Fibroblast of the aortic adventitia (primary cell): ENCODE measurements at regions not wholly inside any gene's neighbourhood (a gene's known extent, or its start where the extent isn't known, plus 50 kb on each side); places are given as distances from the start of the nearest gene placed in this dataset.
A peak's percentile ranks its signal among the peaks of the same experiment; 100 is the strongest.

Experiments
- DNase-seq: peaks from one replicate; pipeline ENCODE4 v3.0.0-alpha.2; 2010; ENCODE audit warnings: low read depth
- H3K4me3 ChIP-seq: 2 replicates; pipeline ENCODE4 v1.5.1; 2011; ENCODE audit warnings: low read depth, mild to moderate bottlenecking, control low read depth, low read length, moderate library complexity
- CTCF ChIP-seq: IDR thresholded peaks from 2 replicates; pipeline ENCODE4 v1.5.1; 2011; ENCODE audit warnings: mild to moderate bottlenecking, low read length, control low read depth, inconsistent platforms; ENCODE audit not compliant: insufficient read depth

- TF ChIP-seq CTCF = no peak
- no peak for DNase-seq
- H3K4me3 ChIP-seq = no peak overlapping the region
Measured at GRCh38 chr5:92822183-92822582, 758.8 kb downstream of the NR2F1-AS1 start.

- no peak for TF ChIP-seq CTCF
- H3K4me3 ChIP-seq = no peak overlapping the region
- no peak for DNase-seq
Measured at GRCh38 chr5:92809855-92810465, 771.1 kb downstream of the NR2F1-AS1 start.

- TF ChIP-seq CTCF = no peak
- no peak for DNase-seq
- no peak overlapping the region for H3K4me3 ChIP-seq
Measured at GRCh38 chr5:92808474-92808873, 772.5 kb downstream of the NR2F1-AS1 start.

- no peak overlapping the region for H3K4me3 ChIP-seq
- no peak for TF ChIP-seq CTCF
- DNase-seq = no peak
Measured at GRCh38 chr5:92807085-92807484, 773.9 kb downstream of the NR2F1-AS1 start.

- no peak overlapping the region for H3K4me3 ChIP-seq
- no peak for DNase-seq
- no peak for TF ChIP-seq CTCF
Measured at GRCh38 chr5:92805446-92805845, 775.6 kb downstream of the NR2F1-AS1 start.

- H3K4me3 ChIP-seq = no peak overlapping the region
- TF ChIP-seq CTCF = no peak
- peak; percentile 7 for DNase-seq
Measured at GRCh38 chr5:92801911-92802310, 779.1 kb downstream of the NR2F1-AS1 start.

GRCh38 chr5:92800365-92800764 lies 780.7 kb downstream of the NR2F1-AS1 start:
- H3K4me3 ChIP-seq = no peak overlapping the region
- TF ChIP-seq CTCF = no peak
- peak; percentile 23 for DNase-seq
